Fibroblast of villous mesenchyme (primary cell): ENCODE measurements at regions not wholly inside any gene's neighbourhood (a gene's known extent, or its start where the extent isn't known, plus 50 kb on each side); places are given as distances from the start of the nearest gene placed in this dataset.

ENCODE experiments used
- DNase-seq: peaks from one replicate; pipeline ENCODE4 v3.0.0-alpha.2; 2010; ENCODE audit warnings: low read depth
- H3K4me3 ChIP-seq: 2 replicates; pipeline ENCODE4 v1.5.1; 2011; ENCODE audit warnings: low read depth, mild to moderate bottlenecking, low read length
- CTCF ChIP-seq: IDR thresholded peaks from 2 replicates; pipeline ENCODE4 v1.5.1; 2012; ENCODE audit warnings: low read depth, mild to moderate bottlenecking, low read length; ENCODE audit not compliant: insufficient read depth

GRCh38 chr21:39006571-39007311 lies 176.5 kb downstream of the PSMG1 start:
- H3K4me3 ChIP-seq, result no peak overlapping the region
- TF ChIP-seq CTCF, result no peak
- no peak for DNase-seq

- DNase-seq, result no peak
- no peak for TF ChIP-seq CTCF
- H3K4me3 ChIP-seq, result no peak overlapping the region
Measured at GRCh38 chr21:39005502-39005787, 177.8 kb downstream of the PSMG1 start.

- no peak for TF ChIP-seq CTCF
- H3K4me3 ChIP-seq, result no peak overlapping the region
- DNase-seq, result peak; percentile 60
Measured at GRCh38 chr21:39004634-39005501, 178.4 kb downstream of the PSMG1 start.

GRCh38 chr21:39003982-39004633 lies 179.1 kb downstream of the PSMG1 start:
- DNase-seq, result peak; percentile 92
- TF ChIP-seq CTCF, result no peak
- no peak overlapping the region for H3K4me3 ChIP-seq

GRCh38 chr21:39001341-39001740 lies 181.9 kb downstream of the PSMG1 start:
- no peak overlapping the region for H3K4me3 ChIP-seq
- no peak for TF ChIP-seq CTCF
- DNase-seq, result no peak

GRCh38 chr21:39000496-39000895 lies 182.8 kb downstream of the PSMG1 start:
- H3K4me3 ChIP-seq, result no peak overlapping the region
- no peak for TF ChIP-seq CTCF
- no peak for DNase-seq
